ENCODE measurements at regions not wholly inside any gene's neighbourhood (a gene's known extent, or its start where the extent isn't known, plus 50 kb on each side); places are given as distances from the start of the nearest gene placed in this dataset.

DNA sequence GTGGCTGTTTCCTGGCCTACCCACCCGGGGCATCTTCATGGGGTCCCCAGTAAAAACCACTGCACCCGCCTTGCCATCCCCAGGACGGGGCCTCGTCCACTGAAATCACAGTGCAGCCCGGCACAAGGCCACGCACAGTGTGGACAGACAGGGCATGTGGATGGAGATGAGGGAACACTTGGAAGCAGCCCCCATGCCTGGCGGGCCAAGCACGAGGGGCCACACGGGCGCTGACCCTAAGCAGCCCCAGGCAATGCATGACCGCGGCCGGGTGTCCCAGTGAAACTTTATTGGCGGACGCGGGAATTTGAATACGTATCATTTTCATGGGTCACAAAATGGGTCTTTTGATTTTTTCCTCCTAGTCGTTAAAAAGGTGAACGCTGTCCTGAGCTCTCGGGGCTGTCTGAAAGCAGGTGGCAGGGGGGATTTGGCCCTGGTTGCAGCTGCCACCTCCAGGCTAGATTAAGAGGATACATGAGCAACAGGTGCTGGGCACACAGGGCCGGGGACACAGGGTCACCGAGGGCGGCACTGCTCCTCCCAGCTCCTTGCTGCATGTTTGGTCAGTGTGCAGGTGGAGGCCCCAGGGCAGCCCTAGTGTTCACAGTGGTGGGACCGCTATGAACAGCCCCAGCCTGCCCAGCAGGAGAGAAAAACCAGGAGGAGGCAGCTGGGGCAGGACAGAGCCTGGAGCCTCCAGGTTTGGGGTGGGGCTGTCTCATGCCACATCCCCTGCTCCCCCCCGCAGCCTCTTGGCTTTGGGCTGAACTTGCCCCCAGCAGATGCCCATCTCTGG, 74.9 kb upstream of the SLCO4A1 start:
- TF ChIP-seq CTCF (IDR thresholded peaks at IDR 0.05; ENCODE audit: low read depth, low read length, poor library complexity, severe bottlenecking) (no peak), EZH2phosphoT487 (IDR thresholded peaks at IDR 0.05; ENCODE audit: borderline replicate concordance, low read length) (no peak)
